Neural progenitor cell (in vitro differentiated cells): ENCODE measurements at regions not wholly inside any gene's neighbourhood (a gene's known extent, or its start where the extent isn't known, plus 50 kb on each side); places are given as distances from the start of the nearest gene placed in this dataset.

Experiments
- EZH2 ChIP-seq: fragments of 200-600 bp; sonication (generic); IDR thresholded peaks from 2 replicates; pipeline ENCODE4 v1.6.1; 2017; ENCODE audit warnings: antibody characterized with exemption, mild to moderate bottlenecking, moderate library complexity
- EZH2phosphoT487 ChIP-seq: fragments of 200-600 bp; sonication (generic); IDR thresholded peaks from 2 replicates; pipeline ENCODE4 v1.6.1; 2017; ENCODE audit warnings: antibody characterized with exemption
- TF ChIP-seq, protein P1 (sequence below): fragments of 200-600 bp; sonication (generic); IDR thresholded peaks from 2 replicates; pipeline ENCODE4 v1.5.1; 2017; ENCODE audit warnings: antibody characterized with exemption, mild to moderate bottlenecking

DNA sequence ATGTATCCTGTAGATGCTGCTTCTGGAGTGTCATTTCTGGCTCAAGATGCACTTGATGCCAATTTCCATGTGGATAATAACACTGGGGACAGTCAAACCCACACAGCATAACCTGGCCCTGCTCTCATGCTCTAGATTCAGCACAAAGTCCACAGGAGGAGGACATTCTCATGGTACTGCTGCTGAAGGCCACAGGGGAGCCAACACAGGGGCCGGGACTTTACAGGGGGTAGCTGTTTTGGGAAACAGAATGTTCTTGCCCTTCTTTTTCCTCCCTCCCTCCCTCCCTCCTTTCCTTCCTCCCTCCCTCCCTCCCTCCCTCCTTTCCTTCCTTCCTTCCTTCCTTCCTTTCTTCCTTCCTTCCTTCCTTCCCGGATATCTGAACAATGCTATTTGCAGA, 477.4 kb downstream of the PDCD6IP start:
- TF ChIP-seq, protein P1, sequence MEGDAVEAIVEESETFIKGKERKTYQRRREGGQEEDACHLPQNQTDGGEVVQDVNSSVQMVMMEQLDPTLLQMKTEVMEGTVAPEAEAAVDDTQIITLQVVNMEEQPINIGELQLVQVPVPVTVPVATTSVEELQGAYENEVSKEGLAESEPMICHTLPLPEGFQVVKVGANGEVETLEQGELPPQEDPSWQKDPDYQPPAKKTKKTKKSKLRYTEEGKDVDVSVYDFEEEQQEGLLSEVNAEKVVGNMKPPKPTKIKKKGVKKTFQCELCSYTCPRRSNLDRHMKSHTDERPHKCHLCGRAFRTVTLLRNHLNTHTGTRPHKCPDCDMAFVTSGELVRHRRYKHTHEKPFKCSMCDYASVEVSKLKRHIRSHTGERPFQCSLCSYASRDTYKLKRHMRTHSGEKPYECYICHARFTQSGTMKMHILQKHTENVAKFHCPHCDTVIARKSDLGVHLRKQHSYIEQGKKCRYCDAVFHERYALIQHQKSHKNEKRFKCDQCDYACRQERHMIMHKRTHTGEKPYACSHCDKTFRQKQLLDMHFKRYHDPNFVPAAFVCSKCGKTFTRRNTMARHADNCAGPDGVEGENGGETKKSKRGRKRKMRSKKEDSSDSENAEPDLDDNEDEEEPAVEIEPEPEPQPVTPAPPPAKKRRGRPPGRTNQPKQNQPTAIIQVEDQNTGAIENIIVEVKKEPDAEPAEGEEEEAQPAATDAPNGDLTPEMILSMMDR, result no peak
- TF ChIP-seq EZH2, result no peak
- no peak for TF ChIP-seq EZH2phosphoT487
